ENCODE measurements at regions not wholly inside any gene's neighbourhood (a gene's known extent, or its start where the extent isn't known, plus 50 kb on each side); places are given as distances from the start of the nearest gene placed in this dataset.

DNA sequence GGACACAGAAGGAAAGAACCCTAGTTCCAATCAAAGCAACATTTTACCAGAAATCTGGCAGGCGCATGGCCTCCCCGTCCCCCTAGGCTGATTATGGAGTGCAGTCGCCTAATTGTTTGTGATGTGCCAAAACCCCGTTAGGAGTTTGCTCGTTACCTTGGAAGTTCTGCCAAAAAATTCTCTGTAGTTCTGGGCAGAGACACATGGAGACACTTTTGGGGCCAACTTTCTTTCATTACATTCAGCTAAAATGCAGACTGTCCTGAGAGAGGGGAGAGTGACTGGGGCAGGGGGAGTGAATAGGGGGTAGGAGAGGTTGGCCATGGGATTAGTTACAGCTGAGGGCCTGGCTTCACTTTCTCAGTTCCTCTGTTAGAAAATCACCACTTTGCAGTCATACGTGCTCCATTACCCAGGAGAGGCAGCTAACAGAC is 158.0 kb upstream of the NPVF start:
- H3K9me3 ChIP-seq = no peaks in the 10 kb centered on the region
- 38% methylated on average over 6 of the region's 6 CpGs for WGBS
- DNase-seq (ENCODE audit: extremely low spot score) = peak; percentile 89
- TF ChIP-seq EP300 (IDR thresholded peaks at IDR 0.05) (no peak), POLR2AphosphoS5 (IDR thresholded peaks at IDR 0.05) (no peak), POLR2A (IDR thresholded peaks at IDR 0.05; ENCODE audit: low read depth) (no peak)
- TF ChIP-seq, protein P1, sequence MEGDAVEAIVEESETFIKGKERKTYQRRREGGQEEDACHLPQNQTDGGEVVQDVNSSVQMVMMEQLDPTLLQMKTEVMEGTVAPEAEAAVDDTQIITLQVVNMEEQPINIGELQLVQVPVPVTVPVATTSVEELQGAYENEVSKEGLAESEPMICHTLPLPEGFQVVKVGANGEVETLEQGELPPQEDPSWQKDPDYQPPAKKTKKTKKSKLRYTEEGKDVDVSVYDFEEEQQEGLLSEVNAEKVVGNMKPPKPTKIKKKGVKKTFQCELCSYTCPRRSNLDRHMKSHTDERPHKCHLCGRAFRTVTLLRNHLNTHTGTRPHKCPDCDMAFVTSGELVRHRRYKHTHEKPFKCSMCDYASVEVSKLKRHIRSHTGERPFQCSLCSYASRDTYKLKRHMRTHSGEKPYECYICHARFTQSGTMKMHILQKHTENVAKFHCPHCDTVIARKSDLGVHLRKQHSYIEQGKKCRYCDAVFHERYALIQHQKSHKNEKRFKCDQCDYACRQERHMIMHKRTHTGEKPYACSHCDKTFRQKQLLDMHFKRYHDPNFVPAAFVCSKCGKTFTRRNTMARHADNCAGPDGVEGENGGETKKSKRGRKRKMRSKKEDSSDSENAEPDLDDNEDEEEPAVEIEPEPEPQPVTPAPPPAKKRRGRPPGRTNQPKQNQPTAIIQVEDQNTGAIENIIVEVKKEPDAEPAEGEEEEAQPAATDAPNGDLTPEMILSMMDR (IDR thresholded peaks at IDR 0.05) = no peak
- intact Hi-C loops (cut with DNase I) = no loop called here
- H3K36me3 ChIP-seq = no peaks in the 10 kb centered on the region
- H3K27me3 ChIP-seq = no peaks in the 10 kb centered on the region
- H3K27ac ChIP-seq (replicated peaks in 1 of 4) = peak overlapping the region in 1 of 4 donors; percentile 41
- no peak overlapping the region for H3K4me3 ChIP-seq
- peaks cover 3 to 56% (median 45%) of the 10 kb centered on the region in 4 donors for H3K4me1 ChIP-seq

DNA sequence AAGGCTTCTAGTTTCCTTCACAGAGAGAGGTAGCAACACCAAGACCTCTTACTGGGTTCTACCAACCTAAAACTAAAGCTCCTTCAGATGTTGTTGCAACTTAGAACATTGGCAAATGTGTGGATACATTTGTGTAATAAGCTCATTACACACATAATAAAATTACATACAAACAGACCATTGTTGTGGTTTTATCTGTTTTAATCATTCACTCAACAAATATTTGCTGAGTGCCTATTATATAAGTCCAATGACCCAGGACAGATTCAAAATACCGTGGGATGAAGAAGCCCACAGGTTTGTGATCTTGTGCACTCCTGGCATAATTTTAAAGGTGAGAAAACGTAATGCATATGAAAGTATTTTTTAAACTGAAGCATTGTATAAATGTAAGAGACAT is 160.4 kb upstream of the NPVF start:
- Histone ChIP-seq H3K9me3 (no peaks in the 10 kb centered on the region), H3K36me3 (no peaks in the 10 kb centered on the region), H3K27ac (replicated peaks in 1 of 4) (no peak overlapping the region), H3K4me1 (peaks cover 3 to 76% (median 65%) of the 10 kb centered on the region in 4 donors), H3K27me3 (no peaks in the 10 kb centered on the region), H3K4me3 (no peak overlapping the region)
- WGBS = 54% methylated on average over 2 of the region's 2 CpGs
- intact Hi-C loops (cut with DNase I) = loop anchor here (1.0 kb wide), 1 partner anchor 129 kb away; no protein-coding TSS in a partner anchor
- TF ChIP-seq POLR2A (IDR thresholded peaks at IDR 0.05; ENCODE audit: low read depth) (no peak), POLR2AphosphoS5 (IDR thresholded peaks at IDR 0.05) (no peak), EP300 (IDR thresholded peaks at IDR 0.05) (no peak)
- TF ChIP-seq, protein P1 (IDR thresholded peaks at IDR 0.05) = no peak
- DNase-seq (ENCODE audit: extremely low spot score) = no peak

DNA sequence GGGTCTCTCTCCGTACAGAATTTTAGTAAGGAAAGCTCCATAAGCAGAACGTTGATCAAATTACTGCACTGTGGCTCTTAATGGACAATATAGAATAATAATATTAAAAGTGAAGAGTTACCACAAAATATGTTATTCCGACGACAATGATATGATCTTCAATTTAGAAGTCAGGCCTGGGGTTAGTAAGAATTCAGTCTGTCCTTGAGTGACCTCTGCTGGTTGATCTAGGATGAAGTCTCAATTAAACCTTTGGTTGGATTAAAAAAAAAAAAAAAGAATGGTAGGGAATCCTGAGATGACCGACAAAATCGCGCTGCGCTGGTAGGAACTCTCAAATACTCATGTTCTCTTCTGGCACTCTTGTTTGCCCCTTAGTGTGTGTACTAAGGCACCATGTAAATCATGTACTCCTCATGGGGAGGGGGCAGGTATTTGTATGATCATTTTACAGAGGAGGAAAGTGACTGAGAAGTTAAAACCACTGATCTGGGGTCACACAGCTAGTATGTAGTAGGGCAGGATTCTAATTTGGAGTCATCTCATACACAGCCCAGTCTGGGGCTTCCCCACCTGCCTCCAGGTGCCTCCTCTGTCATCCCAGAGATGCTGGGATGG is 161.3 kb upstream of the NPVF start:
- H3K36me3 ChIP-seq = no peaks in the 10 kb centered on the region
- 22% methylated on average over 8 of the region's 8 CpGs for WGBS
- H3K27ac ChIP-seq (replicated peaks in 1 of 4) = peak overlapping the region in 1 of 4 donors; percentile 12
- H3K9me3 ChIP-seq = no peaks in the 10 kb centered on the region
- intact Hi-C loops (cut with DNase I) = loop anchor here (1.0 kb wide), 1 partner anchor 130 kb away; no protein-coding TSS in a partner anchor
- TF ChIP-seq POLR2A (IDR thresholded peaks at IDR 0.05; ENCODE audit: low read depth) (no peak), EP300 (IDR thresholded peaks at IDR 0.05) (no peak), POLR2AphosphoS5 (IDR thresholded peaks at IDR 0.05) (no peak)
- TF ChIP-seq, protein P1 (IDR thresholded peaks at IDR 0.05) = peak; percentile 59 to 66 (median 62)
- DNase-seq (ENCODE audit: extremely low spot score) = peak; percentile 53
- peaks cover 5 to 78% (median 68%) of the 10 kb centered on the region in 4 donors for H3K4me1 ChIP-seq
- no peaks in the 10 kb centered on the region for H3K27me3 ChIP-seq
- no peak overlapping the region for H3K4me3 ChIP-seq

DNA sequence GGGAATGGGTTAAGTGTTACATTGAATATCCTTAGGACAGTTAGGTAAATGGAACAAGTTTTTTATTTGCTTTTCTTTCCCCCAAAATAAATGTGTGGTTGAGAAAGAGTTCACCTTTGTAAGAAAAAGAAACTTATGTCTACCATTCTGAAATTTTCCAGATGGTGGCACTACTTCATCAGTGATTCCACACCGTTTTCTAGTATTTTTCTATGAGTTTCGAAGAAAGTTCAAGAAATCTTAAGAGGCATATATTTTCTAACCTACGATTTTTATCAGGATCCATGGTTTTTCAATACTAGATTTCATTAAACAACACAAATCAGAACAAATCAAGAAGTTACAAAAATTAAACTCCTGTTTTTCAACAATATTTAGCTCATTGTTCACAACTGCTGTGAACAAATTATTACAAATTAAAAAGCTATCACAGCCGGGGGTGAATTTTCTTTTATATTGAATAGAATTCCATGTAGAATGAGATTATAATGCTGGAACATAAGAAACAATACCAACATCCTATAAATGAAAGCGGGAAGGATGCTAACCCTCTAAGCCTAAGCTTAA is 163.1 kb upstream of the NPVF start:
- WGBS = 34% methylated on average over 5 of the region's 5 CpGs
- Histone ChIP-seq H3K27me3 (no peaks in the 10 kb centered on the region), H3K4me1 (peaks cover 2 to 66% (median 52%) of the 10 kb centered on the region in 4 donors), H3K9me3 (no peaks in the 10 kb centered on the region), H3K4me3 (no peak overlapping the region), H3K36me3 (no peaks in the 10 kb centered on the region), H3K27ac (replicated peaks in 1 of 4) (peak overlapping the region in 1 of 4 donors; percentile 61)
- intact Hi-C loops (cut with DNase I) = loop anchor here (1.0 kb wide), 1 partner anchor 460 kb away; no protein-coding TSS in a partner anchor
- TF ChIP-seq, protein P1 (IDR thresholded peaks at IDR 0.05) = peak; percentile 56 to 75 (median 61)
- TF ChIP-seq POLR2A (IDR thresholded peaks at IDR 0.05; ENCODE audit: low read depth) = no peak
- DNase-seq (ENCODE audit: extremely low spot score) = no peak
